GM18519 (cell line): ENCODE measurements at regions not wholly inside any gene's neighbourhood (a gene's known extent, or its start where the extent isn't known, plus 50 kb on each side); places are given as distances from the start of the nearest gene placed in this dataset.
"Not testable (repeated sequence)": the region's sequence is repeated elsewhere in the genome, so short reads cannot be mapped to it uniquely, and the experiment has no call there.

Experiments
- ATAC-seq: cut with Tn5 transposase; IDR thresholded peaks from one replicate; pipeline ENCODE4 v1.9.1; 2021; ENCODE audit warnings: mild to moderate bottlenecking, moderate library complexity; ENCODE audit not compliant: unreplicated experiment, low FRiP score

DNA sequence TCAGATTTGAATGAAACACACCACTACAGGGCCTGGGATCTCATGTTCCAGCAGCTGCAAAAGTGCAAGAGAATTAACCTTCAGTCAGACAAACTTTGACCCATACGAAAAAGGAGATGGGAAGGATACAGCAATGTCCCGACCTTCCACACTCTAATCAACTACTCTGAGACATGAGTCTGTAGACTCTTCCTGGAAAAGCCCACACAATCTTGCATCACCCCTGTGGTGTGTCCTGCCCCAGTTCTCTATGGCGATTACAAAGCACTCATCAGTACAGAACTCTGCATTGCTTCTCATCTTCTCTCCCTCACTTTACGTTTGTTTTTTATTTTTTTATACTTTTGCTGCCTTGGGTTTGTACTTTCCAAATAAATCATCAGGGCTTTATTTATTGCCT, 241.0 kb upstream of the KIF2A start:
- no peak for ATAC-seq

DNA sequence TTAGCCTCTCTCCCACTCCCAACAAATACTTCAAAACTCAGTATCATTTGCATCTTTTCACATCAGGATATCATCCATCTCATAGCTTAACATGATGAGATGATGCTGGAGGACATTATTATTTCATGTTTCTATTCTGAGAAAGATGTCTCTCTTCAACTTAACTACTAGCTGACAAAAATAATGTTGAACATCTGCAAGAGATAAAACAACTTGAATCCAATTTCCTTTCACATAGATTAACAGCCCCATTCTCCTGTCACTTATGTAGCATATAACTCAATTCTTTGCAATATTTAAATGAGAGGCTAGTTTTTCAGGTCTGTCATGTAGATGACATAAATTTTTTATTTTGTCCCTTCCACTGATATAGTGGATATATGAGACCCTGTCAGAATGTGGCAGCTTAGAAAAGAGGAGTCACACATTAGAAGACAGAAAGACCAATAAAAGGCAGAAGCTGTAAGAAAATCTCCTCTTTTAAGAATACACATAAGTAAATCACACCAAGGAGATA, 239.2 kb upstream of the KIF2A start:
- ATAC-seq = no peak

DNA sequence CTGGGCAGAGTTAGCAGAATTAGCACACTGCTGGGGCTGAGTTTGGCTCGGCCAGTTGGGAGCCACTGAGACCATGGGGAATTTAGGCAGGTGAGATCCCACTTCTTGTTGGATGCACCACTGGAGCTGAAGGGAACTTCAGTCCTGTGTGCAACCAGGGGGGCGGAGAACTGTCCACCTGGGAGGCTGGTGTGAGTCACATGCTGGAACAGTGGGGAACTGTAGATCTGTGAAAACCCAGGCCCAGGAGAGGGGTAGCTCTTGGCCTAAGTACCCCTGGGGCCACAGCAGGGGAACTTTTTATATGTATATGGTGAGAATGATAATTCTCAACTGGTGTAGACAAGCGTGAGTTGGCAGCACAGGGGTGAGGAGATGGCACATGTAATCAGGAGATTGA, 237.5 kb upstream of the KIF2A start:
- ATAC-seq = no peak

DNA sequence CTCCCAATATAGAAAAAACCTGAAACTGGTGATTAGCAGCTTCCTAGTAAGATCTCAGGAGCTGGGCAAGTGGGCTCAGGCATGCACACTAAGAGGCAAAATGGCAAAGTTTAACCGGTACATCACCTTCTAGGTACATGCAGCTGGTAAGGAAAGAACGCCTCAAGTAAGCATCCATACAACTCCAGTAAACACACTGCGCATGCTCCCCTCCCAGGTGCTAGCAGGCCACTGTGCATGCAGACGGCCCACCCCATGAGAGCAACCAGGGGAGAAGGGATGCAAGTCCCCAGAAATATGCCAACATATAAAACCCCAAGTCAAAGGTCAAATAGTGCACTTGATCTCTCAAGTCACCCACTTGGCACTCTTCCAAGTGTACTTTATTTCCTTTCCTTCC, 228.6 kb upstream of the KIF2A start:
- no peak for ATAC-seq

DNA sequence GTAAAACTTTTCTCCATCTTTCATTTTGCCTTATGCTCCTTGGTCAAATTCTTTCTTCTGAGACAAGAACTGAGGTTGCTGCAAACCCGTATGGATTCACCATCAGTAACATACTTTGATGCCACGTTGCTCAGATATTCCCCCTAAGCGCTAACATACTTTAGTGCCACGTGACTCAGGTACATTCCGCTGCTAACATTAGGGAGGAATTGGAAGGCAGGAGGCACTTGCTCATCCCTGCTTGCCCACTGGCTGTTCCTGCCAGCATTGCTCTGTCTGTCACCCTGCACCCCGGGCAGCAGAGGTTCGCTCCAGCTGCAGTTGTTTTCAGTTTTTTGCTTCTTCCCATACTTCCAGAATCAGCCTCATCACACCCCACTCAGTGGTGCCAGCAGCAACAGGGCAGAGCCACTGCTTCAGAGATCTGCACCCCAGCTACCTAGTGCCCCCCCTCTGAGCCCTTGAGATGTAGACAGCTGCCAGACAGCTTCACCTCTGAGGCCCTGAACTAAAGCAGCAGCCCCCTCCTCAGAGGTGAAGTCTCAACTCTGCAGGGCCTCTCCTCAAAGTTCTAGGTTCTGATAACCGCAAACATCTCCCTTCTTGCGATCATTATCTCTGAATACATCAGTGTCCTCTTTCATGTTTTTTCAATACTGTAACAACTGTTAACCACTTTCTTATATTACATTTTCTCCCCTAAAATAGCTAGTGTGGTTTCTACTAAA, 228.0 kb upstream of the KIF2A start:
- no peak for ATAC-seq

DNA sequence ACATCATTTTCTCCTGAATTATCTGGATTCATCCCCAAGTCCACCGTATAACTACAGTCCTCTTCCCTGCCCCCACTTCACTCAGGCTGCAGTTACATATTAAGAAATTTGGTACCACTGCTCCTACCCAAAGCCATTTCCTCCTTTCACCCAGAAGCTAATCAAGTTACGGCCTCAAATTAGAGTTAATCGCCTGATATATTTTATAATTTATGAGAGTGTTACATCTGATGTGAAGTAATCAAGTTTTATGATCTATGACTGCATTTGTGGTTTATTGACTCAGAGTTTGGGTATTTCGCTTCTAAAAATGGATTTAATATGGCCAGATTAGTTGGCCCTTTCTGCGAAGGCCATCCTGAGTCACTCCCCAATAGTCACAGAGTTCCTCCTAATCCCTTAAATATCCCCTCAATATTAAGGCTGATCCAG, 223.6 kb upstream of the KIF2A start:
- no peak for ATAC-seq

DNA sequence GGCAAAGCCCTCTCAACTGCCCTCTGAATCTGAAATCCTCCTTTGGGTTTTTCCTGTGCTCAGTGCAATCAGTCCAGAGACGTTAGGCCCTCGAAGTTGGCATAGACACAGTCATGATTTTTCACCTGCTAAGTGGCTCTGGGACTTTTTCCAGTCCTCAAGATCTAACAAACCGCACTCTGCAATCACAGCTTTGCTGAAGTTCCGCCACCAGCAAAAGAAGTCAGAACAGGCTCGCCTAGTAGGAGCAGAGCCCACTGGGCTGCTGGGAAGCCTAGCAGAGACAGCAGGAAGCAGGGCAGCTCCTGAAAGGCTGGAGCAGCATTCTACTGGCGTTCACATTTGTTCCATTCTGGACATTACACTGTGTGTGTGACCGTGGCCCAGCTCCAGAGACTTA, 222.8 kb upstream of the KIF2A start:
- no peak for ATAC-seq

DNA sequence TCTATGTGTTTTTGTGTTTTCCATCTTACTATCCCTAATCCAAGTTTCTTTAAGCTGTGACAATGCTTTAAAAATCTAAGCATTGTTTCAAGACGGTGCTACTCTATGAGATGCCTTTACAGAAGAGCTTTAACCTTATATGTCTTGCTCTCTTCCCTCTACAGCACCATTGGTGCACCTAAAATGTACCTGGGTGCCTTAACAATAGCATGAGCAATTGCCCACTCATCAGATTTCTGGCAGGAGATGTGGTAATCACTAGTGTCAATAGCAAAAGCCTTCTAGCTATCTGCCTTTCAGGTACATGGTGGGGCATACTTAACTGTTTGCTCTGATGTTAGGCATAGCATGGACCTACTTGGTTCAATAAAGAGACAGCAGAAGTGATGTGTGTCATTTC, 222.3 kb upstream of the KIF2A start:
- ATAC-seq = no peak

DNA sequence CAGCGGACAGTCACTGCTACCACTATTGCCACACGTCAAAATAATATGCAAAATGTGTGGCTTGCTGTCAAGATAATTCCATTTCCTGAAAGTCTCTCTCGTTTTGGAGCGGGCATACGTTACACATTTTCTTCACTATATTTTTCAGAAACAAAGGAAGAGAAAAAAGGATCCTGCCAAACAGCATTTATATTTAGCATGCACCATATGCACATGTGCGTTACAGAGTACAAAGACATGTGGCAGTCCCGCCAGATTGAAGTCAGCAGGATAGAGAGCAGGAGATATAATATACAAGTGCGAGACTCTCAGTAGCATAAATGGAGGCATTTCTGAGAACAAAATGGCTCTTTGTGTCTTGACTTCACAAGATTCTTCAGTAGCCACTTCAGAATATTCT, 221.6 kb upstream of the KIF2A start:
- no peak for ATAC-seq

DNA sequence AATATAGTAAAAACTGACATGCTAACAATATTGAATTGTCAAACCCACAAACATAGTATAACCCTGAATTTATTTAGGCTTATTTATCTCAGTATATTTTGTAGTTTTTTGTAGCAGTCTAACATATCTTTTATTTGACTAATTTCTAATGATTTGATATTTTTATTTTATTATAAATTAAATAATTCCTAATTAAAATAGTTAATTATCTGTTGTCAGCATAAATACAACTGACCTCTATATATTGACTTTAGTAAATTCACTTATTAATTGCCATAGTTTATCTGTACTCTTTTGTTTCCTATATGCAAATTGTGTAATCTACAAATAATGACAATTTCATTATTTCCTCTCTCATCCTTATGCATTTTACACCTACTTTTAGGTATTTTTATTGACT, 215.1 kb upstream of the KIF2A start:
- no peak for ATAC-seq

DNA sequence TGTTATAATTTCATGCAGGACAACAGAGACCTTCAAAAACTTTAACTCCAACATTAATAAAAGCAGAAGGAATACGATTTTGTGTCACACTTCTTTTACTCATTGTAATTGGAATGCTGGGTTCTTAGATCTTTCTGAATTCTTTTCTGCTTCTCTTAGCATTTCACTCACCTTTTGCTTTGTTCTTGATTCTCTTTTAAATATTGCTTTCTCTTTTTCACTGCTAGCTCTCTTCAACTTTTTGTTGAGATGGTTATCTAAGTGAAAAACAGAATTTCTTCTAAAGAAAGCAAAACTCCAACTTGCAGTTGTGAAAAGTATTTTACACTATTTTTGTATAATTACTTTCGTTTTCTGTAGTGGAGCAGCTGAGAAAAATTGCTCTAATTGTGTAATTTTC, 212.6 kb upstream of the KIF2A start:
- no peak for ATAC-seq

DNA sequence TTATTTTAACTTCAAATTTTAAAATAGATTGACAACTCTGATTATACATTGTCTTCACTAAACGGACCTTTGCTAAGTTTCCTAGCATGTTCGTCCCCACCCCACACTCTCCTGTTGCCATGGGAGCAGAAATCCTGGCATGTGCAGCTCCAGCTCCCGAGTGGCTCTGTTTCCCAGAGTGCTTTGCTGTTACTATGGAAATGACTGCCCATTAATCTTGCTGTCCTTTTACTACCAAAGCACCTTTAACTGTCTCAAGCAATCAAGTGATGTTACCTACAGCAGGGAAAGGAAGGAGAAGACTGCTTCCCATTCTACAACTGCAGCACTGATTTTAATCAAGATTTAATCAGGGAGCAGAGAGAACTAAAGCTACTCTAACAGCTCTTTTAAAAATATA, 212.0 kb upstream of the KIF2A start:
- ATAC-seq = no peak

DNA sequence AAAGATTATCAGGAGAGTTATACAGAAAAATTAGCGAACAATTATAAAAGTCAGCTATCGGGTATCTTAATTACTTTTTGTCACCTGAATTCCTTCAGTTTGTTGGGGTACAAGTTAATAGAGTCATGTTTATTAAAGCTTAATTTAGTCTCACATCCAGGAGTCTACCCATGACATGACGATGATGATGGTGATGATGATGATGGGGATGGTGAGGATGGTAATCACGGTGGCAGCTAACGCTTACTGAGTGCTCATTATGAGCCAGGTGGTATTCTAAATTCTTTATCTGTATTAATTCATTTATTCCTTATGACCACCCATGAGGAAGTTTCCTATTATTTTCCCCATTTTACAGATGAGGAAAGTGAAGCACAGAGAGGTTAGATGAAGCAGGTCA, 208.6 kb upstream of the KIF2A start:
- ATAC-seq = no peak

DNA sequence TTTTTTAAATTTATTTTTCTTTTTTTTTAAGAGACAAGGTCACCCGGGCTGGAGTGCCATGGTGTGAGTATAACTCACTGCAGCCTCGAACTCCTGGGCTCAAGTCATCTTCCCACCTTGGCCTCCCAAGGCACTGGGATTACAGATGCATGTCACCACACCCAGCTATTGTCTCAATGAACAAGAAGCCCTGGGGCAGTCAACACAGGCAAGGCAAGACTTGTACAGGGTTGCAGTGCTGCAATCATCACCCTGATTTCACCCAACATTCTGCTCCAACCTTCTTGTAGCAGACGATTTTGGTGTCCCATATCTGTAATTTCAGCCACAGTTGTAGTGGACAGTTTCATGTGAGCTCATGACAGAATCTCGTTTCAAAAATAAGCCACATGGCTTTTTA, 205.8 kb upstream of the KIF2A start:
- no peak for ATAC-seq

DNA sequence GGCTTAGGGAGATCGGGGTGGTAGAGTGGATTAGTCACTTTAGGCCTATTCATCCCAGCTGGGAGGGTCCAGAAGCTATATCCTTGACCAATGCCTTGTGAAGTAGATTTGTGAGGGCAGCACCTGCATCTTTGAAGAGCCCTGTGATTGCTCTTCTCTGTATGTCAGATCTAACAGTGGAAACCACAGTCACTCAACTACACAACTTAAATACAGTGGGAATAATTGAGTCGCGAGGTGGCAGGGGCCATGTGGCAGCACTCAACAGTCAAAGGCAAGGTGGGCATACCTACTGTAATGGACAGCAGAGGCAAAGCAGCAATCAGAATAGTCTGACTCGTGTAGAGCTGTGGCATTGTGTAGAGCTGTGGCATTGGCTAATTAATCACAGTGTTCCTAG, 202.1 kb upstream of the KIF2A start:
- not testable (repeated sequence) for ATAC-seq

DNA sequence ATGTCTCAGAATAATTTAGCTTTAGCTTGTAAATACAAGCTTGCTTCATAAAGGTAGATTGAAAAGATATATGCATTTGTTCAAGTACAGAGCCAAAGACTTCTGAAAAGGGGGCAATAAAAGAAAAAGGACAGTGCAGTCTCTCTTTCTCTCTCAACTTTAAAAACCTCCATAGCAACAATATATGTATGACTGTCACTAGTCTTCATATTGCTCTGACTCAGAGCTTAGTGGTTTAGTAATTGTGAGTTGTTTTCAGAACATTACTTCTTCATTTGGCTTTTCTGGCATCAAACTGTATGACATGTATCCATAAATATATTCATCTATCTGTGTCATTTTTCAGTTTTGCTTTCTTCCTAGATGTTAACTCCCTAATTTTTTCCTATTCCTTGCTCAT, 194.6 kb upstream of the KIF2A start:
- ATAC-seq = no peak

DNA sequence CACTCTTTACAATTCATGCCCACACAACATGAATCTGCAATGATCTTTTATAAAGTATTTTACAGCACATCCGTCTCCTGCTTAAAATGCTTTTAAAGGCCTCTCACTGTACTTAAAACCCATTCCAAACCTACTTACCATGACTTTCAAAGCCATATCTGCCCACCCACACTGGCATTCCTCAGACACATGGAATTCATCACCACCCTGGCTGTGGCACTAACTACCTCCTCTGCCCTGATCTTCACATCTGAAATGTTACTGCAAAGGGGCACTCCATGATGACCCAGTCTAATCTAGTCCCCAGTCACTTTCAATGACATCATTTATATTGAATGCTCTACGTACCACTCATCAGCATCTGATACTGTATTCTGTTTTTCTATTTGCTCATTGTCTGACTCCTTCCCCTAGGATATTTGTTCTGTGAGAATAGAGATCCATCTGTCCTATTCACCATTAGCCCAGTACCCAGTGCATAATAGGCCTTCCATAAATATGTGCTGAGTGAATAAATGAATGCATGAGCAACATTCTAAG, 193.2 kb upstream of the KIF2A start:
- no peak for ATAC-seq

DNA sequence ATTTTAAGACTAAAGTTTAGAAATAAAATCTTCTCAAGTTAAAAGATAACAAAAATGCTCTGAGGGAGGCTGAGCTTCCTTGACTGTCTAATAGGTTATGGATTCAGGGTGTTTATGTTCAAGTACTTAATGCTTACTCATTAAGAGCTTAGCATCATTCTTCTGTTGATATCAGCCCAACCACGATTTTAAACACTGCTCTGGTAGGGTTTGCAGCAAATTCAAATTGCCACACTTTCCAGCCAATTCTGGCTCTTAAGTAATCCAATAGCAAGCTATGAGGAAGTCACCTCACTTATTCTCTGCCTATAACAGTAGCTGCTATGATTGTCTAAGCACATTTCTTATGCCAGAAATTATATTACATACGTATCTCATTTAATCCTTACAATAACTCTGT, 191.0 kb upstream of the KIF2A start:
- no peak for ATAC-seq

DNA sequence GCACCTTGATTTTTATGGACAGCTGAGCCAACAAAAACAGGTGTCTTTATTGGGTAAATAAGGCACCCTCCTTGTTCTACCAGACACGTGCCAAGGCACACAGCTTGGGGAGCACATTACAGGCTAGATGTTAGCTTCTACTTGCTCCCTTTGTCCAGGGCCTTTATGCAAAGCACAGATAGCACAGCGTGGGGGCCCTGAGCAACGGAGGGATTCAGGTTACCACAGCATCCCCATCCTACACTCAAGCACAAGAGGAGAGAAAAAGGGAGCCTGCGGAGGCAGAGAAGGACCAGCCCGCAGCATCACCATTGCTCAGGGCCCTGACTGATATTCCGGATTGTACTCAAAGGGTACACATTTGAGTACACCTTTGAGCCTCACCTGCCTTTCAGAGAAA, 181.7 kb upstream of the KIF2A start:
- no peak for ATAC-seq

DNA sequence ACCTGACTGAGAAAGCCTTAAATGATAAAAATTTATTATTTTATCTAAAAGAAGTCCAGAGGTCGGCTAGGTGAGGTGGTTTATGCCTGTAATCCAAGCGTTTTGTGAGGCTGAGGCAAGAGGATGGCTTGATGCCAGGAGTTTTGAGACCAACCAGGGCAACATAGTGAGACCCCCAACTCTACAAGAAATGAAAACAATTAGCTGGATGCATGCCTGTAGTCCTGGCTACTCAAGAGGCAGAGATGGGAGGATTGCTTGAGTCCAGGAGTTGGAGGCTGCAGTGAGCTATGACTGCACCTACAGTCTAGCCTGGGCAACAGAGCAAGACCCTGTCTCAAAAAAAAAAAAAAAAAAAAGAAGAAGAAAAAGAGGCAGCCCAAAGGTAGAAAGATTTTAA, 179.9 kb upstream of the KIF2A start:
- ATAC-seq = no peak

DNA sequence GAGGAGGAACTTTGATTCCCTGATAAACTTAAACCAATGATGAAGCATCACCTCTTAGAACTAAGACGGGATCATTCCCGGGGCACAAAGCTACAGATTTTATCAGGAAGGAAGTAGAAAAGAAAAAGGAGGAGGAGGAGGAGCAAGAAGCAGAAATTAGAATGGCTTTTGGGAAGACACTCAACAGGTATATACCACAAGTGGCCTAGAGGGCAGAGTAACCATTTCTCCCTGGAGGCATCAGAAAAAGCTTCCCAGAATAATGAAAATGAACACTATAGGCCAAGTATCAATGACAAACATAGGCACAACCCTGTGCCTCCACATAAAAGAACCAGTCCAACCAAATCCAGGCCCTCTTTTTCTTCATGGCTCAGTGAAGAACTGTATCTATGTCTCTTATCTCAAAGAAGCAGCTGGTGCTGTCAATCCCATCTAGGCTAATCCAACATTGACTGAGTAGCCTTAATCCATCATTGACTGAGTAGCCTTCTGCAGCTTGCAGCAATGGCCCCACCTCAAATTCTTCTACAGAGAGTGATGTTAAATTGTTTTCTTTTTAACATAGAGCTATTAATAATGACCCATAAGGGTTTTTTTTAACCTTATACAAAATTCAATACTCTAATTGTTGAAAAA, 178.8 kb upstream of the KIF2A start:
- ATAC-seq = no peak

DNA sequence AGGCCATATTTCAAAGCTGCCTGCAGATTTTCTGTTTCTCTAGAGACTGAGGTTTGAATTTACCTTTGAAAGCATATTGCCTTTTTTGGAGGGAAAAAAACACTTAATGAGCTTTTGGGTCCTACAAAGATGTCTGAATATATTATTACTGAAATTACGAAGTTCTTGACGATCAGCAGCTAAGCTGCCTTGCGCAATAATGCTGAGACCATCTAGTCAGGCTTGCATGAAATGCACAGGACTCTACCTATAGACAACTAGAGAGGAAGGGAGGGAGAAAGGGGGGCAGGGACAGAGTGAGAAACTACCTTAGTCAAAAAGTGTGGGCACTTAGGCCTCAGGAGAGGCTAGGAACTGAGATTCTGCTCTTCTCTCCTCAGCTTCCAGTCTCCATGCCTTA, 175.9 kb upstream of the KIF2A start:
- no peak for ATAC-seq
